H1 (cell line): ENCODE measurements at regions not wholly inside any gene's neighbourhood (a gene's known extent, or its start where the extent isn't known, plus 50 kb on each side); places are given as distances from the start of the nearest gene placed in this dataset.

ENCODE experiments used
- ASH2L ChIP-seq: fragments of 200-600, 300-600 bp; sonication (generic); IDR thresholded peaks from one replicate; pipeline ENCODE4 v1.7.1; 2017; ENCODE audit warnings: low read length
- KDM1A ChIP-seq: fragments of 200-600, 300-600 bp; sonication (generic); IDR thresholded peaks from 2 replicates; pipeline ENCODE4 v1.7.1; 2016; ENCODE audit warnings: mild to moderate bottlenecking, low read length, borderline replicate concordance
- NRF1 ChIP-seq: IDR thresholded peaks from 2 replicates; pipeline ENCODE4 v1.6.1; 2011; ENCODE audit warnings: mild to moderate bottlenecking, low read depth, low read length, improper control_type of control experiment
- RAD21 ChIP-seq, 2 experiments: IDR thresholded peaks in 1 of 2; conservative IDR thresholded peaks in 1 of 2; 2 replicates each; pipeline ENCODE4 v1.6.1; 2011; ENCODE audit warnings: low read depth in 2 of 2, low read length in 2 of 2, improper control_type of control experiment in 1 of 2, inconsistent platforms in 1 of 2, mild to moderate bottlenecking in 1 of 2, moderate library complexity in 1 of 2
- SIN3A ChIP-seq, 2 experiments: IDR thresholded peaks in 1 of 2; conservative IDR thresholded peaks in 1 of 2; 2 replicates each; pipeline ENCODE4 v1.6.1; 2011 to 2012; ENCODE audit warnings: low read length in 2 of 2, improper control_type of control experiment in 1 of 2, low read depth in 1 of 2, mild to moderate bottlenecking in 1 of 2
- SP2 ChIP-seq: IDR thresholded peaks from 2 replicates; pipeline ENCODE4 v1.6.1; 2012; ENCODE audit warnings: mild to moderate bottlenecking, low read length, inconsistent platforms
- TCF12 ChIP-seq: IDR thresholded peaks from 2 replicates; pipeline ENCODE4 v1.6.1; 2011; ENCODE audit warnings: low read depth, mild to moderate bottlenecking, low read length
- TF ChIP-seq, protein P1 (sequence below): fragments of 300-600 bp; sonication (generic); IDR thresholded peaks from 2 replicates; pipeline ENCODE4 v1.7.1; 2012; ENCODE audit warnings: low read length, moderate library complexity, mild to moderate bottlenecking, inconsistent platforms; ENCODE audit not compliant: insufficient replicate concordance
- TF ChIP-seq, protein P2 (sequence below): IDR thresholded peaks from 2 replicates; pipeline ENCODE4 v1.6.1; 2011; ENCODE audit warnings: low read length, improper control_type of control experiment

DNA sequence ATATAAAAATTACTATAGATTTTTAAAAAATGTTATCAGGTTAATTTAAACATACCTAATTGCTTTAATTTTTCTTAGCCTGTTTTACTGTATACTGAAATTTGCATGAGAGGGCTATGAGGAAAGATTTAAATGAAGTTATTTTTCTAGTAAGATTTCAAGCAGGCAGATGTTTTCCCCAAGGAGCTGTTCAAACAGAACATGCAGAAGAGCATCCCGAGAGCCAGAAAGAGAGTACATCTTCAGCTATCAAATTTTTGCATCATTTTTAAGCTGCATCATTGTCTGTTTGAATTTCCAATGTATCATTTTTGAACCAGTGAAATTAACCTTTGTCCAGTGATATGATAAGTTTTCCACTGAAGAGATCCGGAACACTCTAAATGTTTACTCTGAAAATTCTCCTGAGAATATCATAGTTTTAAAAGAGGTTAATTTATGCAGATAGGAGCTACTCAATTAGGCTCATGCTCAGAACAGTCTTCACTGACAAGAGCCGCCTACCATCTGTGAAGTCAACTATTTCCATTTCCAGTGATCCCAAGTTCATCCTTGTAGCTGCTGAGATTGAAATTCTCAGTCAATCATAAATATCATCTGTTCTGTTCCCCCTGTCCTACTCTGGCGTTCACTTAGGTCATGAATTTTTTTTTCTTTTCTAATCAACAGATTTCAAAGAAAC lies 467.7 kb upstream of the NBEA start (continued):
- TF ChIP-seq, protein P1, sequence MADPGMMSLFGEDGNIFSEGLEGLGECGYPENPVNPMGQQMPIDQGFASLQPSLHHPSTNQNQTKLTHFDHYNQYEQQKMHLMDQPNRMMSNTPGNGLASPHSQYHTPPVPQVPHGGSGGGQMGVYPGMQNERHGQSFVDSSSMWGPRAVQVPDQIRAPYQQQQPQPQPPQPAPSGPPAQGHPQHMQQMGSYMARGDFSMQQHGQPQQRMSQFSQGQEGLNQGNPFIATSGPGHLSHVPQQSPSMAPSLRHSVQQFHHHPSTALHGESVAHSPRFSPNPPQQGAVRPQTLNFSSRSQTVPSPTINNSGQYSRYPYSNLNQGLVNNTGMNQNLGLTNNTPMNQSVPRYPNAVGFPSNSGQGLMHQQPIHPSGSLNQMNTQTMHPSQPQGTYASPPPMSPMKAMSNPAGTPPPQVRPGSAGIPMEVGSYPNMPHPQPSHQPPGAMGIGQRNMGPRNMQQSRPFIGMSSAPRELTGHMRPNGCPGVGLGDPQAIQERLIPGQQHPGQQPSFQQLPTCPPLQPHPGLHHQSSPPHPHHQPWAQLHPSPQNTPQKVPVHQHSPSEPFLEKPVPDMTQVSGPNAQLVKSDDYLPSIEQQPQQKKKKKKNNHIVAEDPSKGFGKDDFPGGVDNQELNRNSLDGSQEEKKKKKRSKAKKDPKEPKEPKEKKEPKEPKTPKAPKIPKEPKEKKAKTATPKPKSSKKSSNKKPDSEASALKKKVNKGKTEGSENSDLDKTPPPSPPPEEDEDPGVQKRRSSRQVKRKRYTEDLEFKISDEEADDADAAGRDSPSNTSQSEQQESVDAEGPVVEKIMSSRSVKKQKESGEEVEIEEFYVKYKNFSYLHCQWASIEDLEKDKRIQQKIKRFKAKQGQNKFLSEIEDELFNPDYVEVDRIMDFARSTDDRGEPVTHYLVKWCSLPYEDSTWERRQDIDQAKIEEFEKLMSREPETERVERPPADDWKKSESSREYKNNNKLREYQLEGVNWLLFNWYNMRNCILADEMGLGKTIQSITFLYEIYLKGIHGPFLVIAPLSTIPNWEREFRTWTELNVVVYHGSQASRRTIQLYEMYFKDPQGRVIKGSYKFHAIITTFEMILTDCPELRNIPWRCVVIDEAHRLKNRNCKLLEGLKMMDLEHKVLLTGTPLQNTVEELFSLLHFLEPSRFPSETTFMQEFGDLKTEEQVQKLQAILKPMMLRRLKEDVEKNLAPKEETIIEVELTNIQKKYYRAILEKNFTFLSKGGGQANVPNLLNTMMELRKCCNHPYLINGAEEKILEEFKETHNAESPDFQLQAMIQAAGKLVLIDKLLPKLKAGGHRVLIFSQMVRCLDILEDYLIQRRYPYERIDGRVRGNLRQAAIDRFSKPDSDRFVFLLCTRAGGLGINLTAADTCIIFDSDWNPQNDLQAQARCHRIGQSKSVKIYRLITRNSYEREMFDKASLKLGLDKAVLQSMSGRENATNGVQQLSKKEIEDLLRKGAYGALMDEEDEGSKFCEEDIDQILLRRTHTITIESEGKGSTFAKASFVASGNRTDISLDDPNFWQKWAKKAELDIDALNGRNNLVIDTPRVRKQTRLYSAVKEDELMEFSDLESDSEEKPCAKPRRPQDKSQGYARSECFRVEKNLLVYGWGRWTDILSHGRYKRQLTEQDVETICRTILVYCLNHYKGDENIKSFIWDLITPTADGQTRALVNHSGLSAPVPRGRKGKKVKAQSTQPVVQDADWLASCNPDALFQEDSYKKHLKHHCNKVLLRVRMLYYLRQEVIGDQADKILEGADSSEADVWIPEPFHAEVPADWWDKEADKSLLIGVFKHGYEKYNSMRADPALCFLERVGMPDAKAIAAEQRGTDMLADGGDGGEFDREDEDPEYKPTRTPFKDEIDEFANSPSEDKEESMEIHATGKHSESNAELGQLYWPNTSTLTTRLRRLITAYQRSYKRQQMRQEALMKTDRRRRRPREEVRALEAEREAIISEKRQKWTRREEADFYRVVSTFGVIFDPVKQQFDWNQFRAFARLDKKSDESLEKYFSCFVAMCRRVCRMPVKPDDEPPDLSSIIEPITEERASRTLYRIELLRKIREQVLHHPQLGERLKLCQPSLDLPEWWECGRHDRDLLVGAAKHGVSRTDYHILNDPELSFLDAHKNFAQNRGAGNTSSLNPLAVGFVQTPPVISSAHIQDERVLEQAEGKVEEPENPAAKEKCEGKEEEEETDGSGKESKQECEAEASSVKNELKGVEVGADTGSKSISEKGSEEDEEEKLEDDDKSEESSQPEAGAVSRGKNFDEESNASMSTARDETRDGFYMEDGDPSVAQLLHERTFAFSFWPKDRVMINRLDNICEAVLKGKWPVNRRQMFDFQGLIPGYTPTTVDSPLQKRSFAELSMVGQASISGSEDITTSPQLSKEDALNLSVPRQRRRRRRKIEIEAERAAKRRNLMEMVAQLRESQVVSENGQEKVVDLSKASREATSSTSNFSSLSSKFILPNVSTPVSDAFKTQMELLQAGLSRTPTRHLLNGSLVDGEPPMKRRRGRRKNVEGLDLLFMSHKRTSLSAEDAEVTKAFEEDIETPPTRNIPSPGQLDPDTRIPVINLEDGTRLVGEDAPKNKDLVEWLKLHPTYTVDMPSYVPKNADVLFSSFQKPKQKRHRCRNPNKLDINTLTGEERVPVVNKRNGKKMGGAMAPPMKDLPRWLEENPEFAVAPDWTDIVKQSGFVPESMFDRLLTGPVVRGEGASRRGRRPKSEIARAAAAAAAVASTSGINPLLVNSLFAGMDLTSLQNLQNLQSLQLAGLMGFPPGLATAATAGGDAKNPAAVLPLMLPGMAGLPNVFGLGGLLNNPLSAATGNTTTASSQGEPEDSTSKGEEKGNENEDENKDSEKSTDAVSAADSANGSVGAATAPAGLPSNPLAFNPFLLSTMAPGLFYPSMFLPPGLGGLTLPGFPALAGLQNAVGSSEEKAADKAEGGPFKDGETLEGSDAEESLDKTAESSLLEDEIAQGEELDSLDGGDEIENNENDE: no peak
- TF ChIP-seq KDM1A (no peak), ASH2L (no peak), SP2 (no peak), SIN3A (conservative IDR thresholded peaks at IDR 0.05 in 1 of 2, IDR thresholded peaks at IDR 0.05 in 1 of 2; ENCODE audit: low read depth in 1 of 2, low read length in 2 of 2) (no peak), NRF1 (no peak), RAD21 (IDR thresholded peaks at IDR 0.05 in 1 of 2, conservative IDR thresholded peaks at IDR 0.05 in 1 of 2; ENCODE audit: low read depth in 2 of 2, low read length in 2 of 2) (no peak), TCF12 (no peak)
- TF ChIP-seq, protein P2, sequence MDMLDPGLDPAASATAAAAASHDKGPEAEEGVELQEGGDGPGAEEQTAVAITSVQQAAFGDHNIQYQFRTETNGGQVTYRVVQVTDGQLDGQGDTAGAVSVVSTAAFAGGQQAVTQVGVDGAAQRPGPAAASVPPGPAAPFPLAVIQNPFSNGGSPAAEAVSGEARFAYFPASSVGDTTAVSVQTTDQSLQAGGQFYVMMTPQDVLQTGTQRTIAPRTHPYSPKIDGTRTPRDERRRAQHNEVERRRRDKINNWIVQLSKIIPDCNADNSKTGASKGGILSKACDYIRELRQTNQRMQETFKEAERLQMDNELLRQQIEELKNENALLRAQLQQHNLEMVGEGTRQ: no peak
